ENCODE measurements at regions not wholly inside any gene's neighbourhood (a gene's known extent, or its start where the extent isn't known, plus 50 kb on each side); places are given as distances from the start of the nearest gene placed in this dataset.

DNA sequence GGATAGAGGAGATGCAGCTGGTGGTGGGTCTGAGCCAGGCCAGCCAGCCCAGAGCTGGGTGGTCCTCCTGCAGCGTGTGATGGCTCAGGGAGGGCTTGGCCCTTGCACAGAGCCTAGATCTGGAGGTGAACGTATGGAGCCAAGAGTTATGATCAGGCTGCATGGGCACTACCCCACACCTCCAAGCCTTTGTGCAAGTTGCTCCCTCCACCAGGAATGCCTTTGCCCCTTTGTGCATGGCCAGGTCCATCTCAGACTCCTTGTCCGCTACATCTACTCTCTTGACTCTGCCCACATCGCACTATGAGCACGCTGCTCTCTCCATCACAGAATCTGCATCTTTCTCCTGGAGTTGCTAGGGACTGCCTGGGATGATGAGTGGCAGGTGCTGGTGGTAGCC, 895.7 kb downstream of the TBC1D22A start:
- in situ Hi-C loops (cut with MboI; ENCODE audit: low sequenced_read_pairs) (no loop called here), intact Hi-C loops (cut with micrococcal nuclease) (no loop called here), dilution Hi-C loops (cut with HindIII; ENCODE audit: low sequenced_read_pairs, unreplicated experiment) (no loop called here)
- no peak overlapping the region for H4K5ac ChIP-seq (ENCODE audit: low read depth, low read length)
- no peak overlapping the region for H2BK120ac ChIP-seq (ENCODE audit: low read depth, low read length)
- no peak overlapping the region for H3K4ac ChIP-seq (ENCODE audit: low read depth, low read length)
- no peak overlapping the region for H3K4me3 ChIP-seq (ENCODE audit: insufficient read depth, low read depth, low read length)
- H3K56ac ChIP-seq (ENCODE audit: extremely low read depth, insufficient read depth, low read length) = no peak overlapping the region
- no peaks in the 10 kb centered on the region for H4K20me1 ChIP-seq (ENCODE audit: insufficient read depth, low read length)
- H3K27ac ChIP-seq (ENCODE audit: insufficient read depth, low read length) = no peak overlapping the region
- H4K91ac ChIP-seq (ENCODE audit: insufficient read depth, low read depth, low read length) = no peak overlapping the region
- ChIA-PET CTCF (no interaction called here), POLR2A (ENCODE audit: unreplicated experiment) (no interaction called here)
- no peak overlapping the region for H3K4me2 ChIP-seq (ENCODE audit: low read depth, low read length)
- no peak overlapping the region for H2BK15ac ChIP-seq (ENCODE audit: low read depth, low read length)
- no peak overlapping the region for H3K23ac ChIP-seq (ENCODE audit: low read depth, low read length)
- TF ChIP-seq CEBPB (IDR thresholded peaks at IDR 0.05; ENCODE audit: low read depth, low read length) = no peak
- no peak for TF ChIP-seq MXI1 (IDR thresholded peaks at IDR 0.05; ENCODE audit: borderline replicate concordance, low read depth, low read length)
- TF ChIP-seq RCOR1 (IDR thresholded peaks at IDR 0.05; ENCODE audit: insufficient replicate concordance, low read length) = no peak
- TF ChIP-seq, protein P1, sequence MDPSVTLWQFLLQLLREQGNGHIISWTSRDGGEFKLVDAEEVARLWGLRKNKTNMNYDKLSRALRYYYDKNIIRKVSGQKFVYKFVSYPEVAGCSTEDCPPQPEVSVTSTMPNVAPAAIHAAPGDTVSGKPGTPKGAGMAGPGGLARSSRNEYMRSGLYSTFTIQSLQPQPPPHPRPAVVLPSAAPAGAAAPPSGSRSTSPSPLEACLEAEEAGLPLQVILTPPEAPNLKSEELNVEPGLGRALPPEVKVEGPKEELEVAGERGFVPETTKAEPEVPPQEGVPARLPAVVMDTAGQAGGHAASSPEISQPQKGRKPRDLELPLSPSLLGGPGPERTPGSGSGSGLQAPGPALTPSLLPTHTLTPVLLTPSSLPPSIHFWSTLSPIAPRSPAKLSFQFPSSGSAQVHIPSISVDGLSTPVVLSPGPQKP (IDR thresholded peaks at IDR 0.05; ENCODE audit: borderline replicate concordance, low read depth, low read length) = no peak
- TF ChIP-seq RFX5 (IDR thresholded peaks at IDR 0.05; ENCODE audit: low read depth, low read length) = no peak
- no peak for TF ChIP-seq CHD1 (IDR thresholded peaks at IDR 0.05; ENCODE audit: low read depth, low read length)
- TF ChIP-seq BHLHE40 (IDR thresholded peaks at IDR 0.05; ENCODE audit: low read depth, low read length) = no peak
- TF ChIP-seq MAZ (IDR thresholded peaks at IDR 0.05; ENCODE audit: borderline replicate concordance, low read depth, low read length) = no peak
- TF ChIP-seq MAFK (IDR thresholded peaks at IDR 0.05; ENCODE audit: low read depth, low read length) = no peak
- no peak for TF ChIP-seq POLR2A (IDR thresholded peaks at IDR 0.05; ENCODE audit: low read depth, low read length)
- no peak for TF ChIP-seq RAD21 (IDR thresholded peaks at IDR 0.05; ENCODE audit: low read length)
- no peak for TF ChIP-seq NFE2L2 (IDR thresholded peaks at IDR 0.05; ENCODE audit: low read depth, low read length)
- TF ChIP-seq, protein P2, sequence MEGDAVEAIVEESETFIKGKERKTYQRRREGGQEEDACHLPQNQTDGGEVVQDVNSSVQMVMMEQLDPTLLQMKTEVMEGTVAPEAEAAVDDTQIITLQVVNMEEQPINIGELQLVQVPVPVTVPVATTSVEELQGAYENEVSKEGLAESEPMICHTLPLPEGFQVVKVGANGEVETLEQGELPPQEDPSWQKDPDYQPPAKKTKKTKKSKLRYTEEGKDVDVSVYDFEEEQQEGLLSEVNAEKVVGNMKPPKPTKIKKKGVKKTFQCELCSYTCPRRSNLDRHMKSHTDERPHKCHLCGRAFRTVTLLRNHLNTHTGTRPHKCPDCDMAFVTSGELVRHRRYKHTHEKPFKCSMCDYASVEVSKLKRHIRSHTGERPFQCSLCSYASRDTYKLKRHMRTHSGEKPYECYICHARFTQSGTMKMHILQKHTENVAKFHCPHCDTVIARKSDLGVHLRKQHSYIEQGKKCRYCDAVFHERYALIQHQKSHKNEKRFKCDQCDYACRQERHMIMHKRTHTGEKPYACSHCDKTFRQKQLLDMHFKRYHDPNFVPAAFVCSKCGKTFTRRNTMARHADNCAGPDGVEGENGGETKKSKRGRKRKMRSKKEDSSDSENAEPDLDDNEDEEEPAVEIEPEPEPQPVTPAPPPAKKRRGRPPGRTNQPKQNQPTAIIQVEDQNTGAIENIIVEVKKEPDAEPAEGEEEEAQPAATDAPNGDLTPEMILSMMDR (conservative IDR thresholded peaks at IDR 0.05; ENCODE audit: low read depth, low read length) = no peak
- no peak for TF ChIP-seq SMC3 (IDR thresholded peaks at IDR 0.05; ENCODE audit: low read depth, low read length)
- TF ChIP-seq, protein P3, sequence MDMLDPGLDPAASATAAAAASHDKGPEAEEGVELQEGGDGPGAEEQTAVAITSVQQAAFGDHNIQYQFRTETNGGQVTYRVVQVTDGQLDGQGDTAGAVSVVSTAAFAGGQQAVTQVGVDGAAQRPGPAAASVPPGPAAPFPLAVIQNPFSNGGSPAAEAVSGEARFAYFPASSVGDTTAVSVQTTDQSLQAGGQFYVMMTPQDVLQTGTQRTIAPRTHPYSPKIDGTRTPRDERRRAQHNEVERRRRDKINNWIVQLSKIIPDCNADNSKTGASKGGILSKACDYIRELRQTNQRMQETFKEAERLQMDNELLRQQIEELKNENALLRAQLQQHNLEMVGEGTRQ (IDR thresholded peaks at IDR 0.05; ENCODE audit: low read depth, low read length) = no peak
- TF ChIP-seq FOS (IDR thresholded peaks at IDR 0.05; ENCODE audit: low read depth, low read length) = no peak
- H2AK9ac ChIP-seq (replicated peaks; ENCODE audit: low read depth, low read length, poor library complexity) = peak overlapping the region; percentile 37
- no peak for ATAC-seq (ENCODE audit: low read depth)
- no peak overlapping the region for H3K14ac ChIP-seq (replicated peaks; ENCODE audit: low read depth, low read length)
- no peak overlapping the region for H3K18ac ChIP-seq (ENCODE audit: low read depth, low read length)
- H2AFZ ChIP-seq (replicated peaks; ENCODE audit: low read length, poor library complexity) = peak overlapping the region; percentile 32
- no peak overlapping the region for H2BK5ac ChIP-seq (ENCODE audit: low read depth, low read length, poor library complexity, severe bottlenecking)
- no peak overlapping the region for H3K9ac ChIP-seq (ENCODE audit: low read depth, low read length)
- no peak for DNase-seq
- no peak overlapping the region for H4K8ac ChIP-seq (ENCODE audit: low read depth in 2 of 2, low read length in 2 of 2)
- no TSS peak for BruUV-seq (replicated peaks)
- H3K9me1 ChIP-seq (ENCODE audit: insufficient read depth, low read length) = no peaks in the 10 kb centered on the region
- WGBS, 2 experiments (ENCODE audit: extremely low coverage in 2 of 2, insufficient read length in 1 of 2) = no CpG with 5 or more reads among the region's 5 CpGs
- no peaks in the 10 kb centered on the region for H3K36me3 ChIP-seq (ENCODE audit: control insufficient read depth, insufficient read depth, low read length)
- no peaks in the 10 kb centered on the region for H3K4me1 ChIP-seq (ENCODE audit: control insufficient read depth, insufficient read depth, low read length)
- no peaks in the 10 kb centered on the region for H3K27me3 ChIP-seq (ENCODE audit: control insufficient read depth, insufficient read depth, low read length)
- H2BK20ac ChIP-seq (ENCODE audit: low read depth, low read length) = no peak overlapping the region
- H3K79me1 ChIP-seq (ENCODE audit: low read depth in 1 of 2, low read length in 2 of 2) = no peaks in the 10 kb centered on the region
- H2AK5ac ChIP-seq (ENCODE audit: low read depth, low read length) = no peak overlapping the region
- peaks cover 19% of the 10 kb centered on the region for H3K9me3 ChIP-seq (ENCODE audit: control insufficient read depth, insufficient read depth, low read length)

Data from IMR-90 (cell line).